GM18517 (cell line): ENCODE measurements at regions not wholly inside any gene's neighbourhood (a gene's known extent, or its start where the extent isn't known, plus 50 kb on each side); places are given as distances from the start of the nearest gene placed in this dataset.

ENCODE experiments used
- ATAC-seq: cut with Tn5 transposase; IDR thresholded peaks from one replicate; pipeline ENCODE4 v1.9.1; 2021; ENCODE audit warnings: mild to moderate bottlenecking, moderate library complexity; ENCODE audit not compliant: unreplicated experiment

DNA sequence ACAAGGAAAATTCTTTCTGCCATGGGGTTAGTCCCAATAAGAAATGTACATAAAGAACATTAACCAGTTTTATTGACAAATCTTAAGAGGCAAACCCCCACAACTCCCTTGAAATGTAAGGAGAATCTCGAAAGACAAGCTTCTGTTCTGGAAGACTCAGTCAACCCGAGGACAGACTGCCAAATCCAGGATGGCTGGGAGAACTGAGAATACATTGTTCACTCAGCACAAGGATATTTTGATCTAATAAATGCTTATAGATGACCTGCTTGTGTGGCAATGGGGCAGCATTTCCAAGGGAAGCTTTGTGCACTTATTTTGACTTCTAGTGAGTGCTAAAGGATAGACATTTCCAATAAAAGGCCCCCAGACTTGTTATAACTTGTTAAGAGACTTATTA lies 280.4 kb downstream of the DHX15 start:
- ATAC-seq = no peak

GRCh38 chr4:24298911-24299310 lies 285.4 kb downstream of the DHX15 start:
- ATAC-seq = no peak

GRCh38 chr4:24287096-24287495 lies 297.3 kb downstream of the DHX15 start:
- no peak for ATAC-seq

DNA sequence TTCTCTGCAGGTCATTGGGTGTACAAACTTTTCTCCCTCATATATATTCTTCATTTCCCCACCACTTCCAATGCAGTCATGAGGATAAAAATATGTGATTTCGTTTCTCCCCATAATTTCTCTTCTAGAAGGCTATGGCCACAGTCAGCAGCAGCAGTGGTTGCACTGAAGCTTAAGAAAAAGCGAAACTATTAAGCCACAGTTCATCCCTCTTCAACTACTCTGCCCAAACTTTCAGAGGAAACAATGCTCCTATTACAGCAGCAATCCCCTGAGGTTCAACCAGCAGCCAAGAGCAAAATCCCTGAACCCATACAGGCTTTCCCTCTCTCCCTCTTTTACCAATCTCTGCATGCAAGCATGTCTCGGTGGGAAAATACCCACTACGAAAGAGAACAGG lies 298.6 kb downstream of the DHX15 start:
- ATAC-seq = no peak

GRCh38 chr4:24282446-24282845 lies 301.9 kb downstream of the DHX15 start:
- no peak for ATAC-seq

GRCh38 chr4:24279911-24280375 lies 304.4 kb downstream of the DHX15 start:
- ATAC-seq = no peak

DNA sequence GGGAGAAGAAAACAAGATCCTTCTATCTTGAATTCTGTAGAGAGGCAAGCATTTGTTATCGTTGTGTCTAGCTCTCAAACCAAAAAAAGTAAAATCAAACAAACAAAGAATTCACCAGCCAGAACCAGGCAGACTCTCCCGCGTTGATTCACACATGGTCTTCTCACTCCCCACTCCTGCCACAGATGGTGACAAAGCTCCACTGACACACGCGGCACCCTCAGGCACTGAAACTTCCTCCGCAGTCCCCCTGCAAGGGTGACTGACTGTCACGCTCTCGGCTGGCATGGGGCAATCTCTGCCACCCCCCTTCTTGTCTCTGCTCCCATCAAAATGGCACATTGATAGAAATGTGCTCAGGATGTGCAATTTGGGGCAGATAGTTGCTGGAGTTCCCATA lies 304.9 kb downstream of the DHX15 start:
- no peak for ATAC-seq

- no peak for ATAC-seq
Measured at GRCh38 chr4:24278693-24279092, 305.7 kb downstream of the DHX15 start.

DNA sequence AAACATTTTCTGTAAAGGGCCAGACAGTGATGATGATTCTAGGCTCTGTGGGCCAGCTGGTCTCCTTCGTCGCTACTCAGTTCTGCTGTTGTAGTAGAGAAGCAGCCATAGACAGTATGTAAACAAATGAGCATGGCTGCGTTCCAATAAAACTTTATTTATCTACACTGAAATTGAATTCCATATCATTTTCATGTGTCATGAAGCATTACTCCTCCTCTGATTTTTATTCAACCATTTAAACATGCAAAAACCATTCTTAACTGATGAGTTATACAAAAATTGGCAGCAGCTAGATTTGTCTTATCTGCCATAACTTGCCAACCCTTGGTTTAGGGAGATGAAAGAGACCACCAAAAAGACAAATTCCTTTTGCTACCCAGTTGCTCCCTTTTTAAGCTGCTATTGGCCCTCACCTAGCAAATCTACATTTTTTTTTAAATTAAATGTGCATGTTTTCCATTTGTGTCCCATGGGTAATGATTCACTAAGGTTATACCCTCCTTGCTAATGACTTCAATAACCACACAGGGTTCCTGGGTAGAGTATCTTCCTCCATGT lies 309.9 kb downstream of the DHX15 start:
- no peak for ATAC-seq

- ATAC-seq = no peak
Measured at GRCh38 chr4:24273136-24273535, 311.2 kb downstream of the DHX15 start.

- ATAC-seq = no peak
Measured at GRCh38 chr4:24266951-24267722, 317.2 kb downstream of the DHX15 start.

GRCh38 chr4:24265989-24266388 lies 318.4 kb downstream of the DHX15 start:
- no peak for ATAC-seq

GRCh38 chr4:24262616-24263015 lies 321.7 kb downstream of the DHX15 start:
- no peak for ATAC-seq

DNA sequence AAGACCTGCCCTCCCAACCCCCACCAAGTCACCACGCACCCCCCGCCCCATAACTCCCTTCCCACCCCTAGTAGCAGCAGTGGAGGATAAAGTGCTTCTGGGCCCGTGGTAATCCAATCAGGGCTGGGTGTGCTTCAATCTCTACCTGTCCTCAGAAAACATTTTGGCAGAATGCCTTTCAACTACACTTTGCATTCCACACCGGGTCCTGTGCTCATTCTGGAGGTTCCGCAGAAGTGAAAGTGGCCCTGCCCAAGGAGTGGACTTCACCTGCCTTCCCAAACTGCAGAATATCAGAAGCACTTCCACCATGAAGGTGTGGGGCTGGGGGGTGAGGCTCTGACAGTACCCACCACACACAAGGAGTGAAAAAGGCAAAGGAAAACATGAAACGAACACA lies 322.3 kb downstream of the DHX15 start:
- no peak for ATAC-seq

GRCh38 chr4:24260923-24261564 lies 323.3 kb downstream of the DHX15 start:
- no peak for ATAC-seq

DNA sequence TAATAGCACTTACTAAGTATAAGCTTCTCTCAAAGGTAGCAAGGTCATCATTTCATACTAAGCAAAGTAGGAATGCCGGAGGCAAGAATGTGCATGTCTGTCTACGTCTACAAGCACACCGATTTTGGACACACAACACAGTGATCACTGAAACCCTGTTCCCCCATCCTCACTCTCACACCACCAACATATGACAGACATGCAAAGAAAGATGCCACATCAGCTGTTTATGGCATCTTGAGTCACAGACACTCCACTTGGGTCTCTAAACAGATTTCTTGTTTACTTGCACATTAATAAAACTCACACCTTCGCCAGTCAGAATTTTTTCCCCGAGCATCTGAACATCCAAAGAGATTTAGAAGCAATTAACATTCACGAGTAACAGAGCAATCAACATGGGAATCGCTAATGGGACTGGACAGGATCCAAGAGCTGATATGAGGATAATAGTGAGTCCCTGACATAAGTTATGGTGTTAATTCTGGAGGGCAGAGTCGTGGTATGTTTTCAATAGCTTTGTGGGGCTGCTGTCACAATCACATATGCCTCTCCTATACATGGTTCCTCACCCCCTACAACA lies 324.1 kb downstream of the DHX15 start:
- ATAC-seq = no peak

DNA sequence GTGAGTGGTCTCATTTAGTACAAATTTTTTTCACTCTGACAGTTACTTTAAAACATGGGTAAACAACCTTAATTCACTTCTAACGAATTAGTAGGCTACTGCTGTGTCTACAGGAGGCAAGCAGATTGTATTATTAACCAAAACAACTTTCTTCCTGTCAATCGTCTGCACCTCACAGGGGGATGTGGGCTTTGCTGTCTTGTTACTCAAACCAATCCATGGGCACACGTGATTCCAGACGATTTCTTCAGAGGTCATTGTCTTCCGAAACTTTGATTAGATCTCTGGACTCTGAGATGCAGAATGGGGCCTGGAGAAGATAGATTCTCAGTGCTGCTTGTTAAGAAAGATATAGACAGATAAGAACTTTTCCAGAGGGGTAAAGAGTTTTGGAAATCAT lies 327.8 kb downstream of the DHX15 start:
- ATAC-seq = no peak

DNA sequence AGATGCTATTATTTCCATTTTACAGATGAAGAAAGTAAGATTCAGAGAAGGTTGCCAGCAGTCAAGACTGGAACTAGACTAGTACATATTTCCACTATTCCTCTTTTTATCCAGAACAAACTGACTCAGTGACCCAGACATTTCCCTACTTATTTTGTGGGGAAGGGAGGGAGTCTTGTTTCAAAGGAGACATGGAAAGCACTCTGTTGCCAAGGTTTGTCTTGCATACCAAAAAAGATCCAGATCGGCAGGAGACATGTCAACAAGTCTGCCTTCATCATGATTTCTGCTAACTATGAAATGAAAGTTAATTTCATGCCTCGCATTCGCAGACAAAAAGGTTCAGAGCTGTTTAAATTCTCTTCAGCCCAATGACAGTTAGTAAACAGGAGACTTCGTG lies 328.3 kb downstream of the DHX15 start:
- no peak for ATAC-seq

- ATAC-seq = no peak
Measured at GRCh38 chr4:24252121-24252520, 332.2 kb downstream of the DHX15 start.

GRCh38 chr4:24251589-24251988 lies 332.8 kb downstream of the DHX15 start:
- no peak for ATAC-seq

DNA sequence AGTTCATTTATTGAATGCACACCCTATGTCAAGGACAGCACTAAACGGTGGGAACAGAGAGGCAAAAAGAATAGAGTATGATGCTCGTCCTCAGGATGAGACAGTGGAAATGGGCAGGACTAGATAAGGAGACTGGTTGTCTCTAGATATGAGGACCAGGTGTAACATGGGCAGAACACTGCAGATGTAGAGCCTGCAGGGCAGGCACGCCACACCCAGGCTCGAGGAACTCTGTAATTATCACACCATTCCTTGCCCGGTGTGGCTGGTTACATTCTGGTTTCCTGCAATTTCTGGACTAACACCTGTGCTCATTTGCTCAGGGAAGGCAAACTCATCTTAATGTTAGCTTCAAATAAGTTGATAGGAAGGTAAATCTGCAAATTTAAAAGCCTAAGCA lies 334.4 kb downstream of the DHX15 start:
- ATAC-seq = no peak
